HCT116 (cell line): ENCODE measurements at regions not wholly inside any gene's neighbourhood (a gene's known extent, or its start where the extent isn't known, plus 50 kb on each side); places are given as distances from the start of the nearest gene placed in this dataset.

Experiments
- ATAC-seq: fragments of 200-7000 bp; cut with Tn5 transposase; 2 replicates; pipeline ENCODE4 v1.9.1; 2020; ENCODE audit warnings: mild to moderate bottlenecking, moderate library complexity
- BruUV-seq: library from RNA; stranded (reverse); fragments of 400-500 nt; replicated peaks from 2 replicates; lab custom pipeline; 2021; lab: Mats Ljungman, UMichigan
- CTCF ChIA-PET: fragments of 300-600 bp; sonication (Branson Sonifier 250); formaldehyde crosslinking; loops from one replicate; lab custom pipeline; 2021; ENCODE audit warnings: antibody characterized with exemption; lab: Charles Lee
- POLR2A ChIA-PET: fragments of 300-600, 350-600 bp; sonication (Branson Sonifier 250); formaldehyde crosslinking; loops from one replicate; lab custom pipeline; 2021; ENCODE audit warnings: antibody characterized with exemption; lab: Charles Lee
- RAD21 ChIA-PET, 2 experiments: fragments of 300-600 bp; sonication (Branson Sonifier 250); formaldehyde crosslinking; loops; one replicate each; lab custom pipeline; 2023; ENCODE audit warnings: low total read pairs in 2 of 2; ENCODE audit not compliant: uncharacterized antibody in 2 of 2, unreplicated experiment in 2 of 2, low non-redundant PET in 1 of 2; lab: Charles Lee
- DNase-seq: peaks from one replicate; pipeline ENCODE4 v3.0.0-alpha.2; 2010; ENCODE audit warnings: low read depth, low spot score
- H2AFZ ChIP-seq: fragments of 200-600 bp; shearing (Covaris generic), sonication (generic); 2 replicates; pipeline ENCODE4 v1.6.1; 2017; ENCODE audit warnings: low read depth, mixed run types, mixed read lengths, antibody characterized with exemption, low read length; ENCODE audit not compliant: poor library complexity, severe bottlenecking
- H3K27ac ChIP-seq: 2 replicates; pipeline ENCODE4 v1.5.1; 2012; ENCODE audit warnings: low read depth, low read length
- H3K27me3 ChIP-seq: fragments of 200-600 bp; sonication (generic); 2 replicates; pipeline ENCODE4 v1.6.1; 2016; ENCODE audit warnings: mixed run types, low read length, mixed read lengths; ENCODE audit not compliant: insufficient read depth
- H3K36me3 ChIP-seq, 2 experiments: fragments of 200-500 bp in 1 of 2; fragments of 200-600 bp in 1 of 2; sonication (Bioruptor generic) in 1 of 2; sonication (generic) in 1 of 2; 2 replicates each; pipeline versions ENCODE4 v1.5.1 to v1.6.1; 2014 to 2016; ENCODE audit warnings: low read length in 2 of 2, inconsistent platforms in 1 of 2, mixed read lengths in 1 of 2, mixed run types in 1 of 2; ENCODE audit not compliant: insufficient read depth in 2 of 2, control insufficient read depth in 1 of 2
- H3K4me1 ChIP-seq, 2 experiments: fragments of 200-600 bp in 1 of 2; sonication (generic) in 1 of 2; 2 replicates each; pipeline versions ENCODE4 v1.5.1 to v1.6.1; 2012 to 2017; ENCODE audit warnings: low read length in 2 of 2, inconsistent platforms in 1 of 2, mild to moderate bottlenecking in 1 of 2, mixed read lengths in 1 of 2, mixed run types in 1 of 2, moderate library complexity in 1 of 2; ENCODE audit not compliant: insufficient read depth in 2 of 2, control insufficient read depth in 1 of 2
- H3K4me2 ChIP-seq: fragments of 200-600 bp; sonication (generic); 2 replicates; pipeline ENCODE4 v1.6.1; 2017; ENCODE audit warnings: mixed run types, low read length, mixed read lengths
- H3K4me3 ChIP-seq, 2 experiments: fragments of 200-600 bp in 1 of 2; sonication (generic) in 1 of 2; replicated peaks in 1 of 2; 2 replicates each; pipeline ENCODE4 v1.5.1; 2011 to 2016; ENCODE audit warnings: low read length in 2 of 2, control low read depth in 1 of 2, low read depth in 1 of 2, mild to moderate bottlenecking in 1 of 2, mixed read lengths in 1 of 2, mixed run types in 1 of 2
- H3K79me2 ChIP-seq: fragments of 200-600 bp; sonication (generic); 2 replicates; pipeline ENCODE4 v1.6.1; 2017; ENCODE audit warnings: mild to moderate bottlenecking, mixed run types, low read length, moderate library complexity, mixed read lengths; ENCODE audit not compliant: insufficient read depth
- H3K9ac ChIP-seq: fragments of 200-600 bp; sonication (generic); 2 replicates; pipeline ENCODE4 v1.6.1; 2016; ENCODE audit warnings: low read length, mixed read lengths
- H3K9me2 ChIP-seq: fragments of 200-600 bp; sonication (generic), shearing (Covaris generic); 2 replicates; pipeline ENCODE4 v1.6.1; 2017; ENCODE audit warnings: mixed run types, mild to moderate bottlenecking, moderate library complexity; ENCODE audit not compliant: insufficient read depth
- H3K9me3 ChIP-seq, 2 experiments: fragments of 200-500 bp in 1 of 2; fragments of 200-600 bp in 1 of 2; sonication (Bioruptor generic) in 1 of 2; sonication (generic) in 1 of 2; 2 replicates each; pipeline ENCODE4 v1.6.1; 2014 to 2017; ENCODE audit warnings: low read length in 2 of 2, mixed read lengths in 2 of 2, inconsistent platforms in 1 of 2, low read depth in 1 of 2, mild to moderate bottlenecking in 1 of 2, mixed run types in 1 of 2, moderate library complexity in 1 of 2; ENCODE audit not compliant: control insufficient read depth in 1 of 2, insufficient read depth in 1 of 2
- H4K20me1 ChIP-seq: fragments of 200-600 bp; sonication (generic), shearing (Covaris generic); 2 replicates; pipeline ENCODE4 v1.6.1; 2017; ENCODE audit warnings: mixed run types, mild to moderate bottlenecking, moderate library complexity; ENCODE audit not compliant: insufficient read depth
- ATF3 ChIP-seq: IDR thresholded peaks from 2 replicates; pipeline ENCODE4 v1.6.1; 2012
- CTCF ChIP-seq, 3 experiments: fragments of 200-600 bp in 1 of 3; sonication (generic) in 1 of 3; IDR thresholded peaks in 2 of 3; conservative IDR thresholded peaks in 1 of 3; 2 replicates each; pipeline ENCODE4 v1.5.1; 2012 to 2017; ENCODE audit warnings: low read depth in 2 of 3, low read length in 2 of 3, antibody characterized with exemption in 1 of 3, borderline replicate concordance in 1 of 3, control low read depth in 1 of 3, mild to moderate bottlenecking in 1 of 3, mixed read lengths in 1 of 3, mixed run types in 1 of 3, moderate library complexity in 1 of 3; ENCODE audit not compliant: insufficient read depth in 1 of 3
- EGR1 ChIP-seq: IDR thresholded peaks from 2 replicates; pipeline ENCODE4 v1.6.1; 2012; ENCODE audit warnings: low read depth
- EZH2 ChIP-seq: fragments of 200-600 bp; sonication (generic); IDR thresholded peaks from 2 replicates; pipeline ENCODE4 v1.6.1; 2017; ENCODE audit warnings: antibody characterized with exemption, mixed run types
- JUND ChIP-seq: IDR thresholded peaks from 2 replicates; pipeline ENCODE4 v1.6.1; 2012
- MAX ChIP-seq: IDR thresholded peaks from 2 replicates; pipeline ENCODE4 v1.6.1; 2012
- POLR2A ChIP-seq: IDR thresholded peaks from 2 replicates; pipeline ENCODE4 v1.7.0; 2011; ENCODE audit warnings: borderline replicate concordance; ENCODE audit not compliant: insufficient read depth, insufficient read length; ENCODE audit errors: extremely low read depth
- POLR2AphosphoS5 ChIP-seq: IDR thresholded peaks from 2 replicates; pipeline ENCODE4 v1.6.1; 2011; ENCODE audit warnings: mild to moderate bottlenecking, low read depth, low read length, moderate library complexity
- REST ChIP-seq: IDR thresholded peaks from 2 replicates; pipeline ENCODE4 v1.6.1; 2012; ENCODE audit warnings: low read depth
- SIN3A ChIP-seq: IDR thresholded peaks from 2 replicates; pipeline ENCODE4 v1.6.1; 2012; ENCODE audit warnings: low read depth
- SRF ChIP-seq: IDR thresholded peaks from 2 replicates; pipeline ENCODE4 v1.6.1; 2012; ENCODE audit warnings: low read depth
- TCF7L2 ChIP-seq: IDR thresholded peaks from 2 replicates; pipeline ENCODE4 v1.7.0; 2011; ENCODE audit warnings: borderline replicate concordance, inconsistent platforms; ENCODE audit not compliant: insufficient read depth, insufficient read length; ENCODE audit errors: extremely low read depth
- ZNF274 ChIP-seq: fragments of 200-500 bp; sonication (Bioruptor generic); IDR thresholded peaks from 2 replicates; pipeline ENCODE4 v1.6.1; 2014; ENCODE audit warnings: mild to moderate bottlenecking, low read depth, low read length, inconsistent platforms
- intact Hi-C: fragments of 100-400 bp; cut with micrococcal nuclease; formaldehyde crosslinking; loops from 2 replicates; pipeline ENCODE4 v1.10.0; 2022

- intact Hi-C loops, result no loop called here
- no peaks in the 10 kb centered on the region for H3K36me3 ChIP-seq
- no peak overlapping the region for H3K27ac ChIP-seq
- ChIA-PET RAD21 (no interaction called here), CTCF (interaction anchor here (0.6 to 1.3 kb wide), 9 partner anchors 10 to 1229 kb away, joined by 3 to 9 read pairs (median 4); no protein-coding TSS in a partner anchor), POLR2A (no interaction called here)
- H4K20me1 ChIP-seq, result no peaks in the 10 kb centered on the region
- no peaks in the 10 kb centered on the region; the same call in 1 of the 2 replicates for H3K9me2 ChIP-seq
- H3K4me1 ChIP-seq, result no peaks in the 10 kb centered on the region
- H2AFZ ChIP-seq, result no peak overlapping the region
- no peaks in the 10 kb centered on the region for H3K9me3 ChIP-seq
- no peaks in the 10 kb centered on the region for H3K79me2 ChIP-seq
- H3K27me3 ChIP-seq, result no peaks in the 10 kb centered on the region
- DNase-seq (no peak), ATAC-seq (0 out of 2 replicates have a peak, but pooled peaks have one; percentile 20)
- no peak overlapping the region for H3K9ac ChIP-seq
- no peak overlapping the region for H3K4me3 ChIP-seq
- TF ChIP-seq MAX (no peak), CTCF (IDR thresholded peaks at IDR 0.05 in 2 of 3, conservative IDR thresholded peaks at IDR 0.05 in 1 of 3; ENCODE audit: borderline replicate concordance in 1 of 3, insufficient read depth in 1 of 3, low read depth in 2 of 3, low read length in 2 of 3) (no peak), ZNF274 (no peak), POLR2A (no peak), JUND (no peak), SIN3A (no peak), SRF (no peak), EGR1 (no peak), POLR2AphosphoS5 (no peak), REST (no peak), TCF7L2 (no peak), ATF3 (no peak), EZH2 (no peak)
- H3K4me2 ChIP-seq, result no peak overlapping the region
- BruUV-seq, result no TSS peak
Measured at GRCh38 chr10:62491597-62491996, 117.4 kb downstream of the ZNF365 start.
